ENCODE measurements at regions not wholly inside any gene's neighbourhood (a gene's known extent, or its start where the extent isn't known, plus 50 kb on each side); places are given as distances from the start of the nearest gene placed in this dataset.
A peak's percentile ranks its signal among the peaks of the same experiment; 100 is the strongest.

GRCh38 chr1:57794078-57794477 is 370.2 kb upstream of the DAB1 start:
- in situ Hi-C loops (cut with HindIII; ENCODE audit: low pct_ligation_motif_present, low pct_unique_long_range_greater_than_20kb, low sequenced_read_pairs), result no loop called here
- DNase-seq, result no peak

- no peak for DNase-seq
- in situ Hi-C loops (cut with HindIII; ENCODE audit: low pct_ligation_motif_present, low pct_unique_long_range_greater_than_20kb, low sequenced_read_pairs), result no loop called here
These were observed 367.6 kb upstream of the DAB1 start for GRCh38 chr1:57791497-57791896.

DNA sequence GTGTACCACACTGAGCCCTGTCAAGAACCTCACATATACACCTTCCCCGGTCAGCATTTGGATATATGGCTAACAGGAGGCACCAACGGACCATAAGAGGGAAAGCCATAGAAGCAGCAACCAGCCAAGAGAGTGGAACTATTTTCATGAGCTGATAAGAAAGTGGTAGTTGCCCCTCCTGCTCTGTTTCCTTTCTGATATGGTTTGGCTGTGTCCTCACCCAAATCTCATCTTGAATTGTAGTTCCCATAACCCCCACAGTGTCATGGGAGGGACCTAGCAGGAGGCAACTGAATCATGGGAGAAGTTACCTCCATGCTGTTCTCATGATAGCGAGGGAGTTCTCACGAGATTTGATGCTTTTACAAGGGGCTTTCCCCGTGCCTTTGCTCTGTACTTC is 366.1 kb upstream of the DAB1 start:
- in situ Hi-C loops (cut with HindIII; ENCODE audit: low pct_ligation_motif_present, low pct_unique_long_range_greater_than_20kb, low sequenced_read_pairs), result no loop called here
- no peak for DNase-seq

DNA sequence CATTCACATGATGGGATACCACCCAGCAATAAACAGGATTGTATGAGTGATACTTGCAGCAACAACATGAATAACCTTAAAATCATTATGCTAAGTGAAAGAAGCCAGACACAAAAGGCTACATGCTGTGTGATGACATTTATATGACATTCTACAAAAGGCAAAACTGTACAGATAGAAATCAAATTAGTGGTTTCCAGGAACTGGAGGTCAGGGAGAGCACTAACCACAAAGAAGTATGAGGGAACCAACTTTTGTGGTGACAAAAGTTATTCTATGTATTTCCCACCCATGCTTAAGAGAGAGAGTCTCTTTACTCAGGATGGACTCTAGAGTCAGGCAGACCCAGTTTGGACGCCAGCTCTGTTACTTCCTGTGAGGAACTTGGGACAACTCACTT is 364.5 kb upstream of the DAB1 start:
- in situ Hi-C loops (cut with HindIII; ENCODE audit: low pct_ligation_motif_present, low pct_unique_long_range_greater_than_20kb, low sequenced_read_pairs), result no loop called here
- no peak for DNase-seq

- in situ Hi-C loops (cut with HindIII; ENCODE audit: low pct_ligation_motif_present, low pct_unique_long_range_greater_than_20kb, low sequenced_read_pairs), result no loop called here
- DNase-seq, result no peak
These were observed 360.5 kb upstream of the DAB1 start for GRCh38 chr1:57784356-57784755.

DNA sequence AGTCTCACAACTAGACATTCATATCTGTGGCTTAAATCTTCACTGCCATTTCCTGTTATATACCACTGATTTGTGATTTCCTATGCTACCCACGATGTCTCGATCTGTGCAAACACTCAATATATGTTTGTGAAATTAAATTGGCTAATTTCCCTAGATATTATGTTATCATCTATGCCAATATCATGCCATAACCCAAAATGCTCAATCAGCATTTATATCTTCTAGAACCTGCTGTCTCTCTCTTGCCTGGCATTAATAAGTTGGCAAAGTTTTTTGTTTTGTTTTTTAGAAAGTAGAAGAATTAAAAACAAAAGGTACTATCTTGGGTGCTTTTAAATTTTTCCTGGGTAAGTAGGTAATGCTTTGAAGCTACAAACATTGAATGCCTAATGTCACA is 358.5 kb upstream of the DAB1 start:
- in situ Hi-C loops (cut with HindIII; ENCODE audit: low pct_ligation_motif_present, low pct_unique_long_range_greater_than_20kb, low sequenced_read_pairs), result no loop called here
- no peak for DNase-seq

GRCh38 chr1:57772580-57773195 is 348.8 kb upstream of the DAB1 start:
- DNase-seq, result no peak
- in situ Hi-C loops (cut with HindIII; ENCODE audit: low pct_ligation_motif_present, low pct_unique_long_range_greater_than_20kb, low sequenced_read_pairs), result no loop called here

DNA sequence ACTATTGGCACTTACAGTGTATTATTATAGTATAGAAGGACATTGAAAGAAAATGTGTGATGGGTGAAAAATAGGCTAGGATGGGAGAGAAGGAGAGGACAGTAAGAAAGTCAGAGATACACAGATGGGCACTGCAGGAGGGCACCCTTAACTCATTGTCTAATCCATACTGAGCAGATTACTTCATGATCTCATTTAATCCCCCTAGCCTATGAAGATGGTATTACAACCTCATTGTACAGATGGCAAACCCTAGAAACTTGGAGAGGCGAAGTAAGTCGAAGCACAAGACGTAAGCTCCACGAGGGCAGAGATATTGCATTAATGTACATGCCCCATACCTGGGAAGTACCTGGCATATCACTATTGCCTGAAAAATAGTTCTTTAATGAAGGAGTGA is 346.9 kb upstream of the DAB1 start:
- in situ Hi-C loops (cut with HindIII; ENCODE audit: low pct_ligation_motif_present, low pct_unique_long_range_greater_than_20kb, low sequenced_read_pairs), result no loop called here
- DNase-seq, result peak; percentile 15

DNA sequence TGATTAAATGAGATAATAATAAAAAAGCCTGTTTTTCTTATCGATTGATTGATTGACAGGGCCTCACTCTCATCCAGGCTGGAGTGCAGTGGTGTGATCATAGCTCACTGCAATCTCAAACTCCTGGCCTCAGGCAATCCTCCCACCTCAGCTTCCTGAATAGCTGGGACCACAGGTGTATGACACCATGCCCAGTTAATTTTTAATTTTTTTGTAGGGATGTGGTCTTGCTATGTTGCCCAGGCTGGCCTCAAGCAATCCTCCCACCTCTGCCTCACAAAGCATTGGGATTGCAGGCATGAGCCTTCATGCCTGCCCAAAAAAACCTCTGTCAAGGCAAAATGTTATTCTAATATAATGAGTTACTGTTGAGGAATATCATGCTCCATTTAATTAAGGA is 346.4 kb upstream of the DAB1 start:
- no peak for DNase-seq
- in situ Hi-C loops (cut with HindIII; ENCODE audit: low pct_ligation_motif_present, low pct_unique_long_range_greater_than_20kb, low sequenced_read_pairs), result no loop called here

DNA sequence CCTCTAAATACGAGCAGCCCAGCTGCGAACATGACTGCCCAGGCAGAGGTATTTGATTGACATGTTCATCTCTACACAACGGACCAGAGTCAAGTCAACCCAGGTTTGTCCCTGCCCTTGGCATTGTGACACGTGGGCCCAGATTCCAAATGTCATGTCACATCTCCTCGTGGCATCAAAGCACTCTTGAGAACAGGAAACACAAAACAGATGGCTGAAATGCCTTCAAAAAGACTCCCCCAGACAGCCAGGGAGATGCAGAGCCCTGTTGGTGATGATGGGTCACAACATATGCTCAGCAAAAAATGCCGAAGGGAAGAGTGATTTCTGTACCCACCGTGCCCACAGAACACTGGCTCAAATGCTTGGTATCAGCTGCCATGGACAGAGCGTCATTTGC is 337.8 kb upstream of the DAB1 start:
- no peak for DNase-seq
- in situ Hi-C loops (cut with HindIII; ENCODE audit: low pct_ligation_motif_present, low pct_unique_long_range_greater_than_20kb, low sequenced_read_pairs), result no loop called here

DNA sequence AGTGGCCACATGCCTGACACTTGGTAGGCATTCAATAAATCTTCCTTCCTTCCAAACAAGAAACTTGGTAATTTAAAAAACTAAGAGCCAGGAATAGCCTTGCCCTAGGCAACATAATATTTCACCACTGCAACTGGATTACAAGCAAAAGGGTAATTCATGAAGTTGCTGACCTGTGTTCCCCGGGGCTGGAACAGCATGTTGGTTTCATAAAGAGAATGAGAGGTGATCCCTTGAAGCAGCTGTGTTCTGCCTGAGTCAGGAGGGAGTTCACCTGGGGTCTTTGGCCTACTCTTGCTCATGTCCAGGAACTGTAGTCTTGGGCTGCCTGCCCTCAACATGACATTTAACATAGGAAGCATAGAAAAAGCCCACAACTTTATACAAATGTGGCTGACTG is 329.0 kb upstream of the DAB1 start:
- in situ Hi-C loops (cut with HindIII; ENCODE audit: low pct_ligation_motif_present, low pct_unique_long_range_greater_than_20kb, low sequenced_read_pairs), result no loop called here
- DNase-seq, result no peak

GRCh38 chr1:57748719-57749118 is 324.9 kb upstream of the DAB1 start:
- in situ Hi-C loops (cut with HindIII; ENCODE audit: low pct_ligation_motif_present, low pct_unique_long_range_greater_than_20kb, low sequenced_read_pairs), result no loop called here
- DNase-seq, result no peak

DNA sequence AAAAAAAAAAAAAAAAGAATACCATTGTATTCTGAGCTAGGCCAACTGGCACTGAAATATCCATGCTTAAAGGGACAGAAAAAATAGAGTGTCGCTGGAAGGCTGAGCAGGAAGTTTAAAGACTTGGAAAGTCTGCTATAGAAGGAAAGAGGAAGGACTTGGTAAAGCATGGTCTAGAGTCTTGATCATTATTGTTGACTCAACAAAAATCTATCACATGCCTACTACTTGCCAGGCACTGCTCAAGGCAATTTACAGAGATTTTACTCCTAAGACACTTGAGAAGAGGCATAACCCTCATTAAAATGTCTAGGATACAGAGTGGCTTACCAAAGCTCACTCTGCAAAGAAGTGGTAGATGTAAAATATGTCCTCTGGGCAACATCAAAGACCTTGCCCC is 324.0 kb upstream of the DAB1 start:
- in situ Hi-C loops (cut with HindIII; ENCODE audit: low pct_ligation_motif_present, low pct_unique_long_range_greater_than_20kb, low sequenced_read_pairs), result no loop called here
- no peak for DNase-seq

- no peak for DNase-seq
- in situ Hi-C loops (cut with HindIII; ENCODE audit: low pct_ligation_motif_present, low pct_unique_long_range_greater_than_20kb, low sequenced_read_pairs), result no loop called here
These were observed 317.7 kb upstream of the DAB1 start for GRCh38 chr1:57741521-57741920.

- DNase-seq, result no peak
- in situ Hi-C loops (cut with HindIII; ENCODE audit: low pct_ligation_motif_present, low pct_unique_long_range_greater_than_20kb, low sequenced_read_pairs), result no loop called here
These were observed 313.1 kb upstream of the DAB1 start for GRCh38 chr1:57736940-57737339.

- no peak for DNase-seq
These were observed 305.3 kb upstream of the DAB1 start for GRCh38 chr1:57729181-57729580.

GRCh38 chr1:57727121-57727520 is 303.3 kb upstream of the DAB1 start:
- in situ Hi-C loops (cut with HindIII; ENCODE audit: low pct_ligation_motif_present, low pct_unique_long_range_greater_than_20kb, low sequenced_read_pairs), result no loop called here
- no peak for DNase-seq

More at GRCh38 chr1:57729181-57729580, 305.3 kb upstream of the DAB1 start:
- in situ Hi-C loops (cut with HindIII; ENCODE audit: low pct_ligation_motif_present, low pct_unique_long_range_greater_than_20kb, low sequenced_read_pairs), result no loop called here

GRCh38 chr1:57725318-57725717 is 301.5 kb upstream of the DAB1 start:
- in situ Hi-C loops (cut with HindIII; ENCODE audit: low pct_ligation_motif_present, low pct_unique_long_range_greater_than_20kb, low sequenced_read_pairs), result no loop called here
- DNase-seq, result no peak

- no peak for DNase-seq
- in situ Hi-C loops (cut with HindIII; ENCODE audit: low pct_ligation_motif_present, low pct_unique_long_range_greater_than_20kb, low sequenced_read_pairs), result no loop called here
These were observed 300.7 kb upstream of the DAB1 start for GRCh38 chr1:57724535-57724934.

GRCh38 chr1:57722285-57722978 is 298.6 kb upstream of the DAB1 start:
- DNase-seq, result no peak
- in situ Hi-C loops (cut with HindIII; ENCODE audit: low pct_ligation_motif_present, low pct_unique_long_range_greater_than_20kb, low sequenced_read_pairs), result no loop called here
